HG03175 (cell line): ENCODE measurements at regions not wholly inside any gene's neighbourhood (a gene's known extent, or its start where the extent isn't known, plus 50 kb on each side); places are given as distances from the start of the nearest gene placed in this dataset.

Experiments used
- ATAC-seq: cut with Tn5 transposase; IDR thresholded peaks from one replicate; pipeline ENCODE4 v1.9.1; 2021; ENCODE audit warnings: mild to moderate bottlenecking, moderate library complexity; ENCODE audit not compliant: unreplicated experiment

DNA sequence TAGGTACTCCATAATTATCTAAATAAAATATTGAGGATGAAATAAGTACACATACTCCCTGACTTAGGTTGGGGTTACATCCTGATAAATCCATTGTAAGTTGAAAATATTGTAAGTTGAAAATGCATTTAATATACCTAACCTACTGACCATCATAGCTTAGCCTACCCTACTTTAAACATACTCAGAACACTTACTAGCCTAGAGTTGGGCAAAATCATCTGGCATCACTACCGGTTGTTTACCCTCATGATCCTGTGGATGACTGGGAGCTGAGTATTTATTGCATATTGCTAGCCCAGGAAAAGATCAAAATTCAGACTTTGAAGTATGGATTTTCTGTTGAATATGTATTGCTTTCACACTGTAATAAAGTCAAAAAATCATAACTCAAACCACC, 467.3 kb downstream of the C6orf118 start:
- no peak for ATAC-seq

DNA sequence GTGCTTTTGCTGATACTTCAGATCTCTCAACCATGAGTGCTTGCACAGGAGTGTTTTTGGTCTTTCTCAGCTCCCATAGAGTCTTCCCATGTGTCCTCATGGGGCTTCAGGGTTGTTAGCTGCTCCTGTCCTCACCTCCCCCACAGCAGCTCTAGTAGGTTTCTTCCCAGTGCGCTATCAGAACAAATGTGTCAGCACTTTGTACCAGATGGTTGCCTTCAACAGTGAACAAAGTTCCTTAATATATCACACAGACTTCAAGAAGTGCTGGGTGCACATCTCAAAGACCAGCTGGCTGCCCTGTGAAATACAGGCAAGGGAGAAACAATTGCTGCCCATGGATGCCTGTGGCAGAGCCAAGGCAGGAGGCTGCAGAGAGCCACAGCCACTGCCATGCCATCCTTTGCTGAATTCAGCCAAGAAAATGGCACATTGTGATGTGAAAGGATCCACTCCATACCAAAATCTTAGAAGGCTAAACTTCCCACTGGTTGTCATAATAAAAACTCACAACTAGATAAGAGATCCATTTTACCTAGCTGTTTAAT, 471.3 kb downstream of the C6orf118 start:
- ATAC-seq: no peak

DNA sequence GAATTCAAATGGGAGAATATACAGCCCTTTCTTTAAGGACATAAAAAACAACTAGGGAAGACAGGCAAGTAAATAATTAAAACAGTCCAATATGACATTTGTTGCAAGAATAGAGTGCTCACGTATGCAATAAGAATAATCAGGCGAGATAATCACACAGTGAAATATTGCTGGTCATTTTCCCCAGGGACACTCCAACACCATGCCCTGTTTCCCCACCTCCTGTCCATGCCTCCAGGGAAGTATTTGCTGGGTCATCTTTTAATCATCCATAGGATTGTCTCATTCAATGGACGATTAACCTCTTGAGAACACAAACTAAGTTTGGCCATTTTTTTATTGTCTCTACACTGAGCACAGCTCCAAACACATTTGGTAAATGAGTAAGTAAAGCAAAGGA, 472.9 kb downstream of the C6orf118 start:
- no peak for ATAC-seq

DNA sequence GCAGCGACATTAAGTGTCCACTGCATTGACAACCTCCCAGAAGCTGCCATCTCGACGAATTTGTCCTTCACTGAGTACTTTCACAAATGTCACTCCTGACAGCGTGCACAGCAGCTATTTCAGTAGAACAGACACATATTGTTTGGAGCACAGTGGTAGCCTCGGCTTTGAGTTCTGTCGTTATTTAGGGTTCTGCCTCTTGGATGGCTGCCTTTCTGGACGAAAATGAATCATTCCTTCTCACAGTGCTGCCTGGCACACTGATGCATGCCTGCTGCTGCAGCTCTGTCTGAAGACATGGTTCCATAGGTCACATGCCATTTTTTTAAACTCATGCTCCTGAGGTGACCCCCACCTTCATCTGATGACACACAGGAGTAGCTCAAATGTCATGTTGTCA, 477.0 kb downstream of the C6orf118 start:
- ATAC-seq: no peak

DNA sequence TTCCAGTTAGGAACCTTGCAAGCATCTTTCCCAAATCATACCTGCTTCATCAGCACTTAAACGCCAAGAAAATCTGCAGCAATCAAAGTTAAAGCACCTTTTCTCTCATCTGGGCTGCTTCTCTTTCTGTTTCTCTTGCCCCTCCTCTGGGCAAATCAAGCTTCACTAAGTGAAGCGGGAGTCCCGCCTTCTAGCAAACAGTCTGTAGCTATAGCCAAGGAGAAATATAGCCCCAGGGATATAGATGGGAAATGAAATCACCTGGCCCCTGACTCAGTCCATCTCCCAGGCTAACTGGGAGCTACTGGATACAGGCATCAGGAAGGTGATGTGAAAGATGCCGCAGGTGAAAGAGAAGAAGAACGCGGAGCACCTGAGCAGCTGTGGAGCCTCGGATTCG, 481.9 kb downstream of the C6orf118 start:
- ATAC-seq: no peak

DNA sequence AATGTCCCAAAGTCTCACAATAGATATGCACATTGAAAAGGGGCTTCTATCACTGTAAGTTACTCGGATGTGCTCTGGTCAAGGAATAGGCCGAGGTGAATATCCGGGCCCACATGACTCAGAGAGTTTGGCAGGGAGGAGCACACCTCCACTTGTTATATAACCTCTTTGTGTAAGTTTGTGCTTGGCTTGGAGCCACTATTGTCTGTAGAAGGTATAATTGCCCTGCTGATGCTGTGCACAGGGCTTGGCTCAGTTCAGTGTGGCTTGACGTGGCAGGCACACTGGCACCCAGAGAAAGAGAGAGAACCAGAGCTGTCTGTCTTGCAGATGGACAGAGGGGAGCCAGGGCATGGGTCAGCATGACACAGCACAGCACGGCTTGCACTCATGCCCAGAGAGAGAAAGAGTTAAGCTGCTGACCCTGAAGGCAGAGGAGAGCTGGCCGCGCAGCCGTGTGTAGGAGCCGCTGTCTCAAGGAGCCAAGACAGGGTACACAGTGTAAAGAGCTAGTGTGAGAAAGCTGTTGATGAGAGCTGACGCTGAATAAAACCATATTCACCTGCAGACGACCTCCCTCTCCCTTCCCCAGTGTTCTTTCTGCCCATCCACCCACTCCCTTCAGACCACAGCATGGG, 482.5 kb downstream of the C6orf118 start:
- ATAC-seq: no peak

DNA sequence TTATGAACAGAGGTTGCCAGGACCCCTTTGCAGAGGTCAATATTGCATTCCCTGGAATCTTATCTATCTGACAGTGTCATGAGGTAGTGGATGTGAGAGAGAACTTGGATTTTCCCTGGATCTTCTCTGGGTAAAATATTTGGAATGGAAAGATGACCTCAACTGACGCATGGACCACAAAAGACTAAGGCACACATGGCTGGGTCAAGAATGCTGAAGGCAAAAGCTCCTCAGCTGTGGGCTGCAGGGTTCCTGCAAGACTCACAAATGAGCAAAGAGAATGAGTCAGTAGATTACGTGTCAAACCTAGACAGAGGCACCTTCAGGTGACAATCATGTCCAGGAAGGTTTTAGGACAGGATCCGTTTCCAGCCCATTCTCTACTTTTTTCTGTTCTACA, 484.0 kb downstream of the C6orf118 start:
- no peak for ATAC-seq

DNA sequence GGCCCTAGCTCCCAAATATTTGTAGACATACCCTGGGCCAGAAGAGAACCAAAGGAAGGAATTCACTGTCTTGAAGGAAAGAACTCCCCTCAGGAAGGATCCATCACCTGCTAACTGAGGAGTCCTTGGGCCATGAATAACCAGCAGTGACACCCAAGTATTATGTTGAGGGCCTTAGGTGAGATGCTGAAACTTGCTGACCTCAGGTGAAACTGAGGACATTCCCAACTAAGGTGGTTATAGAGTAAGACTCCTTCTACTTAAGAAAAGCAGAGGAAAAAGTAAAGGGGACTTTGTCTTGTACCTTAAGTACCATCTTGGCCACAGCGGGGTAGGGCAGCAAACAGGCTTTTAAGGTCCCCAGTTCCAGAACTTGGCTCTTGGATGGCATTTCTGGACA, 491.7 kb downstream of the C6orf118 start:
- ATAC-seq: no peak

DNA sequence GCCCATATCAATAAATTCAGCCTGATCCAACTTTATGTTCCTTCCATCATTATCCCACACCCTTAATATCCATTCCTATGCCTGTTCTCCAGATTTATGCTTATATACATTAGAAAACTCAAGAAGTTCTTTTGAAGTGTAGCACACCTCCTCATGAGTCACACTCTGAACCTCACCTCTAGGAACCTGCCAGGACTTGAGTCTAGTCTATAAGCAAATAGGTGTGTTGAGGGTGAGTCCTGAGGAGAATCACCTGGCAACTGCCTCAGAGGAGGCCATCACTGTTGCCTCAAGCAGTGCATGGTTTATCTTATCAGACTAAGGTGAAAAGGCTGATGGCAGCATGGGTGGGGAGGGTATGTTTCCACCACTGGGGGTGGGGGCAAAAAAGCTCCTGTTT, 496.7 kb downstream of the C6orf118 start:
- ATAC-seq: no peak

DNA sequence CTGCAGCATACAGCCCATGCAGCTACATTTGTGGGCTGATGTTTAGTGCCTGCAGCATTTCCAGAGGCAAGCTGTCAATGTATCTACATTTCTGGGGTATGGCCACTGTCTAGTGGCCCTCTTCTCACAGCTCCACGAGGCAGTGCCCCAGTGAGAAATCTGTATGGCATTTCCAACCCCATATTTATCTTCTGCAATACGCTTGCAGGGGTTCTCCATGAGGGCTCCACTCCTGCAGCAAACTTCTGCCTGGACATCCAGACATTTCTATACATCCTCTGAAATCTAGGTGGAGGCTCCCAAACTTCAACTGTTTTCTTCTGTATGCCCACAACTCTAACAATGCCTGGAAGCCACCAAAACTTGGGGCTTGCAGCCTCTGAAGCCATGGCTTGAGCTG, 502.3 kb downstream of the C6orf118 start:
- ATAC-seq: no peak

DNA sequence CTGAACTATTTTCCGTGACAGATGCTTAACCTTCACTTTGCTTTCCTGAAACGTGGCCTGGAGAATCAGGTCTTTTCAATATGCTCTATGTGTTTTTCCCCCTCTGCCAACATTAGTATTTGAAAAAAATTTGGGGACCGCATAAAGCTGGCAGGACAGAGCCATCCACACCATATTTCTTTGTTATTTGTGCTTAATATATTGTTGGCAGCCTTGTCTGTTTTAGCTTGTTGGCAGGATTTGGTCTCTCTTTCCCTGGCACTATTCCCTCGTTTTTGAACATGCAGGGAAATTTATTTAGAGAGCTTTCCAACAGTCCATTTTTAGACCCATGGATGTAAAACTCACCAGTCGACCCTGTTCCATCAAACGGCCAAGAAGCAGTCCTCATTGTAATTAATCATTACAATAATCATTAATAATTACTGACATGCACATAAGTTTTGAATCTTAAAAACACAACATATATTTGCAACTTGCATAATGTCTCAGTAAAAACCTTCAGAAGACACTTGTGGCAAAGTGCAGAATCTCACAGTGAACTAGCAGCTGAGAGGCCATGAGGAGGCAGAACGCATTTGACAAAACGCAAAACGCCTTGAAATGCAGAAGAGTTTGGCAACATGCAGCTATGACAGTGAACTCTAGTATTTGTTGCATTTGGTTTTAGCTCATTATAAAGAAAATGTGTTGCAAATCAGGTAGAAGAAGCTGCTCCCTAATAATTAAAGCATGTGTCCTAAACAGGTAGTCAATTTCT, 514.2 kb downstream of the C6orf118 start:
- no peak for ATAC-seq

DNA sequence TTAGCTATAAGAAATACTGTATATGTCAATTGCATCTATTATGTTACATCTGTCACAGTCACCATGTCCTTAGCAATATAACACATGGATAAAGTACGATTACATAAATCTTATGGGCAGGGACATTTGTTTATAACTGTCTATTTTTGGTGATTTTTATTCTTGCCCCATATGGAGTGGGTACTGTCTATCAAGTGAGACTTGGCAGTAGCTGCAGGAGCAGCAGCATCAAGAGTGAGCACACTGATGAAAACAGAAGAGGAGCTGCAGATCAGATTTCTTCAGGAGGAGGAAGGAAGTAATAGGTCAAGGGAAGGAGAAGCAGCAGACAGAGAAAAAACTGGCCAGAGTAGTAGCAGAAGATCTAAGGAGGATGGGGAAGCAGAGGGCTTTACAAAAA, 516.7 kb downstream of the C6orf118 start:
- ATAC-seq: no peak

DNA sequence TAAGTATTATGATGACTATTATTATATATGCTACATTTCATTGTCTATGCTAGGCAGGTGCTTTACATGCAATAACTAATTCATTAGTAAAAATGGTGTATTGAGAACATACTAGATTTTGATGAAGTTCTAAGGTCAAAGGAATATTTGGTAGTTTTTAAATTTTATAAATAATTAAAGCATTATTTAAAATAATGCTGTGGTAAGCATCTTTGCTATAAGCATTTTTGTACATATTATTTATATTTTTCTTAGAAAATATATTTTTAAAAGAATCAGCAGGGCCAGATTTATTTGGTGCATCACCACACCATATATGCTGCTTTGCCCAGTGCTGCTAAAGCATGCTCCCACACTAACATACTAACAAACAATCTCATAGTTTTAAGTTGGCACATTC, 517.9 kb downstream of the C6orf118 start:
- no peak for ATAC-seq

DNA sequence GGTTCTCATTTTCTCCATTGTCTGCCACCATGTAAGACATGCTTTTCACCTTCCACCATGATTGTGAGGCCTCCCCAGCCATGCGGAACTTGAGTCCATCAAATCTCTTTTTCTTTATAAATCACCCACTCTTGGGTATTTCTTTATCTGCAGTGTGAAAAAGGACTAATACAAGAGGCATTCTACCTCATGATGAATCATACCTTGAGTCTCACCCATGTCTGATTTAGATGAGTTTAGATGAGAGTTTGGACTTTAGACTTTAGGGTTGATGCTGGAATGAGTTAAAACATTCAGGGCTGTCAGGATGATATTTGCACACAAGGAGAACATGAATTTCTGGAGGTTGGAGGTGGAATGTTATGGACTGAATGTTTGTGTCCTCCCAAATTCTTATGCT, 545.6 kb downstream of the C6orf118 start:
- ATAC-seq: no peak

DNA sequence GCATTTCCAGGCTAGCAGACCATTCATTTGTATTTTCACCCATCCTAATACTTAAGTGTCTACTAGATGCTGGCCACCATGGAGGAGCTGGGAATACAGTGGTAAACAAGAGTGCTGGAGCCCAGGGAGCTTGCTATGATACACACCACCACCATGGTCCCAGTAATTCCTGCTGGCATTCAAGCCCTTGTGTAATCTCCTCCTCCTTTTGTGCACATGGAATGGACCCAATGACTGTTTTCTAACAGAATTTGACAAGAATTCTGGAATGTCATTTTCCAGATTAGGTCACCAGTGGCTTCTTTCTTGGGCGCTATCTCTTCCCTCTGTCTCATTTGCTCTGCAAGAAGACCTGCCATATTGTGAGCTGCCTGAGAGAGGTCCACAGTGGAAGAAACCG, 552.0 kb downstream of the C6orf118 start:
- ATAC-seq: no peak

DNA sequence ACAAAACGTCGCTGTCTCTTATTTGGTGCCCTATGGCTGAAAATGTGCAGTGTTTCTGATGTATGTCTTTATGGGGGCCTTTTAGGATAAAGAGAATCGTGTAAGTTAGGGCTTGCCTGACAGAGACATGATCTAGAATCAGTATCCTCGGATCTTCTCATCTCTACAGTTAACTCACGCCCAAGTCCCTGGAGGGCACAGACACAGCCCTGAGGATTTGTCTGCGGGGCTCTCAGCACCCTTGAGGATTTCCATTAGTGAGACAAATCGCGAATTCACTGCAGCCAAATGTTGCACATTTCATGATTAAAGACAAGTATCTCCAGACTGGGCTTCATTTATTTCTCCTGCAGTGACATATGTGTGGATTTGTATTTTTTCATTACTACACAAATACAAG, 552.7 kb downstream of the C6orf118 start:
- ATAC-seq: no peak

DNA sequence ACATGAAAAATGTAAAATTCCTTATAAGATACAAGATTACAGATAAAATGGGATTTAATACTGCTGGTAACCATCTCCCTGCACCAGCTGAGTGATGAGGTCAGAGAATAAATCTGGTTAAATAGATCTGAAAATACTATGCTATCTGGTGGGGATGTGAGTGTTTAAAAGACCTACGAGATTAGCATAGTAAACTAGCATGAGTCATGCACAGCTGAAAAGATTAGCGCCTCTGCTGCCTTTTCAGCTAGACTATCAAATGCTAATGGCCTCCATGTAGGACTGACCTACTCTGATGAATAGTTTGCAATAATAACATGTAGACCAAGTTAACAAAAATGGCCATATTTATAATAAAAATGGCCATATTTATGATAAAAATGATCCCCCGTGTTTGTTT, 553.3 kb downstream of the C6orf118 start:
- no peak for ATAC-seq

DNA sequence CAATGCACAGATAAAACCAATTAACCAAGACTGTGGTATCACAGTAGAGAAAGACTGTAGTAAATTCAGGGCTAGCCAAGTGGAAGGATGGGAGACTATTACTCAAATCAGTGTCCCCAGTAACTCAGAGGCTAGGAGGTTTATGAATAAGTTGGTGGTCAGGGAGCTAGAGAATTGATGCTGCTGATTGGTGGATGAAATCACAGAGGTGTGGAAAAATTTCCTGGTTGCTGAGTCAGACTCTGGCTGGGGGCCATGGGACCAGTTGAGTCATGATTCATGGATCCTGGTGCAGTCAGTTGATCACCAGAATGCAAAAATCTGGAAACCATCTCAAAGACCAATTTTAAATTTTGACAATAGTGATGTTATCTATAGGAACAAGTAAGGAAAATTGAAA, 555.9 kb downstream of the C6orf118 start:
- ATAC-seq: no peak

DNA sequence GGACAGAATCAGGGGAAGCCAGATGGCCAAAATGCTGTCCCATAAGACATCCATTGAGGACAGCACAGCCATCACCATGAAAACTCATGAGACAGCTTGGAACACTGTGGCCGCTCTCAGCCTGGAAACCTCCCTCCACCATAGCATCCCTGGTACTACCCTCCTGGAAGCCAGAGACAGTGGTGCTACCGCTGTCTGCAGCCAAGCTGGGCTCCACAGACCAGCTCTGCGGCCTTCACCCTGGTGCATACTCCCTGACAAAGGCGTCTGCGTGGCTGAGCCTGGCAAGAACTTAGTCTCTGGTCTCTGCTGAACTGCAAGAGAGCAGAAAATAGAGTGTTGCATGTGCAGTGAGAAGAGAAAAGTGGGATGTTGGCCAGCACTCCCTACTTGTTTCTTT, 558.0 kb downstream of the C6orf118 start:
- ATAC-seq: no peak

DNA sequence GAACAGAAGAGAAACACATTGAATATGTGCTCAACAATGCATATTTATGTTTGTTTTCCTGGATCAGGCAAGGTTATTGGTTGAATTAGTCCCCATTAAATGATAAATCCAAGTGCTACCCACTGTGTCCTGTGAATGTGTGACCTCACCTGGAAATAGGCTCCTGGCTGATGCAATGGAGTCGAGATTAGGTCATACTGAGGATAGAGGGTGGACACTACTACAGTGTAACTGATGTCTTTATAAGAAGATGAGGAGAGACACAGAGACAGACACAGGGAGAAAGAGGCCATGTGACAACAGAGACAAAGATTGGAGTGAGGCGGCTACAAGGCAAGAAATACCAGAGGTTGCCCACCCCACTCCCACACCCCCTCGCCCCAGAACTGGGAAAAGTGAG, 559.3 kb downstream of the C6orf118 start:
- no peak for ATAC-seq

DNA sequence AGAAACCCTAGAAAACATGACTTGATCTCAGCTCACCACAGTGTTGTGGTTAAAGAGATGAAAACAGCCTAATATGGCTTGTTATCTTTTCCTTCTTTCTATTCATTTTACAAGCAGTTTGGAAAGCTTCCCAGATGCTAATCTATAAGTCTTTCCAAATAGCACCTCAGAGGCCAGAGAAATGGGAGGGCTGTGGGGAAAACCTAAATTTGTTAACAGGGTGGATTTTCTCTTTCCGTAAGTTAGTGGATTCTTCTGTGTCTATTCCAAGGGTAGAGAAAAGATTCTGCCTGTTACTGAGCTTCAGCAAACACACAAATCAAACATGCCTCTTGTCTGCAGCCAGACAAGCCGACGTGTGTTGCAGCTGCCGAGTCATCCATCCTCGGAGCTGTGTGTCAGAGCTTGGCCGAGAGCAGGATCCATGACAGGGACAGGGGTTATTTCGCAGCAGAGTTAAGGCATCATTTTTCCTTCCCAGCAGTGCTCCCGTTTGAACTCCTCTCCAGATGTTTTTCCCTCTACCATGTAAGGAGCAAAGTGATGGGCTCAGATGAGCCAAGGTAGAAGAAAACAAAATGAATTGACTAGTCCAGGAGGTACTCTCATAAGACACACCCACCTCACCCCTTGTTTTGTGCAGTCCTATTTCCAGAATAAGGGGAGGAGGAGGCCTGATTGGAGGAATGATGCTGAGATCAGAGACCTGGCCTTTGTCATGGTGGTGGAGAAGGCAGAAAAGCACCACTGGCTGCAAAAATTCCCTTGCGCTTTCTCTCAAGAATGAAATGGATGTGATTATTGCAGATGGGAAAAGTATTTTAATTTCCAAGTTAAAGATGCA, 560.0 kb downstream of the C6orf118 start:
- no peak for ATAC-seq

DNA sequence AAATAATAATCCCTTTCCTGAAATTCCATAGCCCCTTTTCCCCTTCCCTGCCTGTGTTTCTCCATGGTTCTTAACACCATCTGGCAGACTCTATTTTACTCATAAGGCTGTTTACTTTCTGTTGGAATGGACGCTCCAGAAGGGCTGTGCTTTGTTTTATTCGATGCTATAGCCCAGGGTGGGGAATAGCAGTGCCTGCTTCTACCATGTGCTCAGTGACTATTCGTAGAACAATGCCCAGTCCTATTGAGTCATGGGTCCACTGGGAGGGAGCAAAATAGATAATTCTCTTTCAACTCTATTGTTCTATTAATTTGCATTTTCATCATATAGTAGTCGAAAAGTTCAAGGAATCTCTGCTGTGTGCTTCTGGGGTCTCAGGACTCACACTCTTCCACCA, 565.1 kb downstream of the C6orf118 start:
- no peak for ATAC-seq
